ENCODE measurements at regions not wholly inside any gene's neighbourhood (a gene's known extent, or its start where the extent isn't known, plus 50 kb on each side); places are given as distances from the start of the nearest gene placed in this dataset.

DNA sequence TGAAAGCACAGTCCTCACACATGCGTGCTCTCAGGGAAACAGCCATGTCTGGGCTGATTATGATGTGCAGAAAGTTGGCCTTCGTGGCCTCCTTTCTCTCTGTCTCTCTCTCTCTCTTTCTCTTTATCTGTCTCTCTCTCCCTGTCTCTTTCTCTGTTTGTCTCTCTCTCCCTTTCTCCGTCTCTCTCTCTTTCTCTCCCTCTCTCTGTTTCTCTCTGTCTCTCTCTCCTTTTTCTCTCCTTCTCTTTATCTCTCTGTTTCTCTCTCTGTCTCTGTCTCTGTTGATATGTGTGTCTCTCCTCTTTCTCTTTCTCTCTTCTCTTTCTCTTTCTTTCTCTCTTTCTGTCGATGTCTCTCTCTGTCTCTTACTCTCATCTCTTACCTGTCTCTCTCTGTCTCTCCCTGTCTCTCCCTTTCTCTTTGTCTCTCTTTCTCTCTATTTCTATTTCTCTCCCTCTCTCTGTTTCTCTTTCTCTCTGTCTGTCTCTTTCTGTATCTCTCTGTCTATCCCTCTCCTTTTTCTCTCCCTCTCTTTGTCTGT, 105.4 kb upstream of the MPP7 start:
- Mint-ChIP-seq H3K27ac (ENCODE audit: unreplicated experiment) (no peak overlapping the region), H3K27me3 (ENCODE audit: unreplicated experiment) (peaks cover 35% of the 10 kb centered on the region)
- CTCF ChIA-PET: no interaction called here

DNA sequence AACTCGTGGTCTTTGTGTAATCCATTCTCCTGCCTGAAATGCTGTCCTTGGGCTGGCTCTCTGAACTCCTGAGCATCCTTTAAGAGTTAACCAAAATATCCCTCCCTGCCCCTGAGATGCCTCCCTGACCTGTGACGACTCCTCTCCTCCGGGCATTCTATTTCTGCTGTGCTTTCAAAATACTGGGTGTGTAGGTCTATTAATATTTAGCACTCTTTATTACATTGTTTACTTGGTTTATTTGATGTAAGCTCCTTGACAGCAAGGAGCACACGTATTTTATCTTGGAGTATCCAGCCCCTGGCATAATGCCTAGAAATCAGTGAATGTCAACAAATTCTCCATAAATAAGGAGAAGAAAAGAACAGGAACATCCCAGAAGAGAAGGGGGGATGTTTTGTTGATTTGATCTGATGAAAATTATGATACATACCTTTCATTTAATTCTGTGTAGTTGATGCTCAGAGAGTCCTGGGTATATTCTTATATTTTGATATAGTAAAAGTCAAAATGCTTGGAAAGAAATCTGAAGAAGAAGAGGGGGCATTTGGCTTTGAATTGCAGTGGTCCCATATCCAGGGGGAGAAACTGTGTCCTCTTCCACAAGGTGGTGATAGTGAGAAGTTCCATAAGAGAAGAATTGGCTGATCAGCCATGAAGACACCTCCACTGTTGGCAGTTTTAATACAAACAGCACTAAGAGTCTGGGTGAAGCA, 107.7 kb upstream of the MPP7 start:
- no peak for DNase-seq

More for the DNA sequence above, 105.4 kb upstream of the MPP7 start:
- peaks cover 3% of the 10 kb centered on the region for H3K9me3 Mint-ChIP-seq (ENCODE audit: low read depth, unreplicated experiment)
- no peaks in the 10 kb centered on the region for H3K36me3 Mint-ChIP-seq (ENCODE audit: insufficient read depth, unreplicated experiment)
- intact Hi-C loops (cut with micrococcal nuclease; ENCODE audit: unreplicated experiment): no loop called here
- peaks cover 15% of the 10 kb centered on the region for H3K4me1 Mint-ChIP-seq (ENCODE audit: low read depth, unreplicated experiment)
- no TSS peak for BruUV-seq (replicated peaks)
- DNase-seq: no peak
- no peak overlapping the region for H3K4me3 Mint-ChIP-seq (ENCODE audit: low read depth, unreplicated experiment)
- TF ChIP-seq CTCF (IDR thresholded peaks at IDR 0.05; ENCODE audit: unreplicated experiment): no peak

GRCh38 chr10:28411136-28411460, 108.2 kb upstream of the MPP7 start:
- Mint-ChIP-seq H3K9me3 (ENCODE audit: low read depth, unreplicated experiment) (peaks cover 3% of the 10 kb centered on the region), H3K36me3 (ENCODE audit: insufficient read depth, unreplicated experiment) (no peaks in the 10 kb centered on the region), H3K27me3 (ENCODE audit: unreplicated experiment) (peaks cover 43% of the 10 kb centered on the region), H3K27ac (ENCODE audit: unreplicated experiment) (no peak overlapping the region), H3K4me3 (ENCODE audit: low read depth, unreplicated experiment) (no peak overlapping the region), H3K4me1 (ENCODE audit: low read depth, unreplicated experiment) (peaks cover 15% of the 10 kb centered on the region)
- no TSS peak for BruUV-seq (replicated peaks)
- no peak for TF ChIP-seq CTCF (IDR thresholded peaks at IDR 0.05; ENCODE audit: unreplicated experiment)
- intact Hi-C loops (cut with micrococcal nuclease; ENCODE audit: unreplicated experiment): no loop called here
- DNase-seq: no peak
- CTCF ChIA-PET: interaction anchor here (1.1 kb wide), 1 partner anchor 11 kb away, joined by 5 read pairs; no protein-coding TSS in a partner anchor

More for the DNA sequence above, 107.7 kb upstream of the MPP7 start:
- Mint-ChIP-seq H3K4me1 (ENCODE audit: low read depth, unreplicated experiment) (peaks cover 15% of the 10 kb centered on the region), H3K27me3 (ENCODE audit: unreplicated experiment) (peaks cover 40% of the 10 kb centered on the region), H3K36me3 (ENCODE audit: insufficient read depth, unreplicated experiment) (no peaks in the 10 kb centered on the region), H3K9me3 (ENCODE audit: low read depth, unreplicated experiment) (peaks cover 3% of the 10 kb centered on the region), H3K27ac (ENCODE audit: unreplicated experiment) (no peak overlapping the region), H3K4me3 (ENCODE audit: low read depth, unreplicated experiment) (no peak overlapping the region)
- BruUV-seq (replicated peaks): no TSS peak
- CTCF ChIA-PET: interaction anchor here (1.1 kb wide), 1 partner anchor 10 kb away, joined by 5 read pairs; no protein-coding TSS in a partner anchor
- no peak for TF ChIP-seq CTCF (IDR thresholded peaks at IDR 0.05; ENCODE audit: unreplicated experiment)
- intact Hi-C loops (cut with micrococcal nuclease; ENCODE audit: unreplicated experiment): no loop called here

- Mint-ChIP-seq H3K4me3 (ENCODE audit: low read depth, unreplicated experiment) (no peak overlapping the region), H3K27ac (ENCODE audit: unreplicated experiment) (no peak overlapping the region), H3K9me3 (ENCODE audit: low read depth, unreplicated experiment) (peaks cover 3% of the 10 kb centered on the region), H3K36me3 (ENCODE audit: insufficient read depth, unreplicated experiment) (no peaks in the 10 kb centered on the region), H3K27me3 (ENCODE audit: unreplicated experiment) (peaks cover 43% of the 10 kb centered on the region), H3K4me1 (ENCODE audit: low read depth, unreplicated experiment) (peaks cover 15% of the 10 kb centered on the region)
- no peak for DNase-seq
- intact Hi-C loops (cut with micrococcal nuclease; ENCODE audit: unreplicated experiment): no loop called here
- no TSS peak for BruUV-seq (replicated peaks)
- no peak for TF ChIP-seq CTCF (IDR thresholded peaks at IDR 0.05; ENCODE audit: unreplicated experiment)
- CTCF ChIA-PET: interaction anchor here (1.1 kb wide), 1 partner anchor 11 kb away, joined by 5 read pairs; no protein-coding TSS in a partner anchor
Observed at GRCh38 chr10:28411648-28412047, 108.8 kb upstream of the MPP7 start.

Data from Calu3 (cell line).